Heart left ventricle (tissue), 16 donors: ENCODE measurements at regions not wholly inside any gene's neighbourhood (a gene's known extent, or its start where the extent isn't known, plus 50 kb on each side); places are given as distances from the start of the nearest gene placed in this dataset.

Experiments used
- ATAC-seq, 4 donors: fragments of 200-7000 bp; cut with Tn5 transposase; one replicate each; pipeline ENCODE4 v1.9.1; 2020 to 2022; ENCODE audit warnings: moderate library complexity in 4 of 4, mild to moderate bottlenecking in 3 of 4, moderate number of reproducible peaks in 1 of 4
- DNase-seq, 5 donors: peaks; one replicate each; pipeline ENCODE4 v3.0.0-alpha.2; 2020
- H3K27ac ChIP-seq, 12 donors: fragments of 200-600 bp; sonication (generic) in 4 of 12; one replicate each; pipeline versions ENCODE4 v1.5.0 to v1.8.0; 2016 to 2022; ENCODE audit warnings: mild to moderate bottlenecking in 2 of 12
- H3K27me3 ChIP-seq, 9 donors: fragments of 200-600 bp; sonication (generic) in 2 of 9; one replicate each; pipeline versions ENCODE4 v1.5.1 to v1.8.0; 2016 to 2022; ENCODE audit warnings: mild to moderate bottlenecking in 3 of 9
- H3K36me3 ChIP-seq, 9 donors: fragments of 200-600 bp; sonication (generic) in 2 of 9; one replicate each; pipeline versions ENCODE4 v1.5.0 to v1.8.0; 2018 to 2022; ENCODE audit warnings: mild to moderate bottlenecking in 2 of 9
- H3K4me1 ChIP-seq, 12 donors: fragments of 200-600 bp; sonication (generic) in 4 of 12; one replicate each; pipeline versions ENCODE4 v1.5.0 to v1.8.0; 2016 to 2022; ENCODE audit warnings: mild to moderate bottlenecking in 3 of 12
- H3K4me3 ChIP-seq, 12 donors: fragments of 200-600 bp; sonication (generic) in 4 of 12; one replicate each; pipeline versions ENCODE4 v1.5.0 to v1.8.0; 2017 to 2022; ENCODE audit warnings: mild to moderate bottlenecking in 9 of 12, moderate library complexity in 4 of 12
- H3K9me3 ChIP-seq, 12 donors: fragments of 200-600 bp; sonication (generic) in 4 of 12; one replicate each; pipeline versions ENCODE4 v1.5.0 to v1.8.0; 2016 to 2022; ENCODE audit warnings: mild to moderate bottlenecking in 1 of 12
- CTCF ChIP-seq, 12 donors: fragments of 200-600 bp; sonication (generic) in 4 of 12; IDR thresholded peaks; one replicate each; pipeline versions ENCODE4 v1.5.0 to v1.8.0; 2018 to 2022; ENCODE audit warnings: antibody characterized with exemption in 12 of 12, mild to moderate bottlenecking in 5 of 12
- POLR2A ChIP-seq, 2 donors: fragments of 450-650 bp; IDR thresholded peaks; one replicate each; pipeline ENCODE4 v1.6.1; 2017; ENCODE audit warnings: antibody characterized with exemption in 2 of 2, mild to moderate bottlenecking in 2 of 2, moderate library complexity in 2 of 2
- WGBS, 4 donors: extraction: QIAGEN DNeasy Blood & Tissue Kit in 2 of 4; methylation state at CpG; one replicate each; pipeline versions ENCODE4 v1.1.5 to v1.1.7; 2013 to 2018; 5-methylcytosine and 5-hydroxymethylcytosine counted together
- intact Hi-C, 10 donors: fragments of 100-400 bp; cut with DNase I; formaldehyde crosslinking; loops; one replicate each; pipeline versions ENCODE4 v1.11.1 to v1.14.2; 2022
- donor health status: ischemic (EF 13 %, LVEDD 7.1; RV severe dilation, severe dysfunction).
- donor health status: healthy with polysubstance abuse.
- donor health status: DM: no; HTN: yes; CAD: no.
- donor health status: DM: no; HTN: no; CAD: no.
- donor health status: ischemic (EF 25% LVEDD 6.9; RV normal size, moderate dysfunction).
- donor health status: ischemic (EF 25% LVEDD 5.7; RV mildly dilated, moderate dysfunction).
- donor health status: healthy.
- donor health status: DM: yes; HTN: yes; CAD: no.
- donor health status: ischemic (EF 35%, LVEDD 5.7; RV mildly dilated, moderate dysfunction).
- donor health status: nonischemic (EF 11% LVEDD 7.7; RV severe dilation, severe dysfunction).
- donor health status: DM: yes; HTN: yes; CAD: no.
- donor health status: PGD.
- donor health status: ischemic (EF 29% LVEDD 5.4; RV normal size, mild dysfunction).
- donor health status: nonischemic (EF 23%, LVEDD 6.1; RV moderate dilation, normal function).

DNA sequence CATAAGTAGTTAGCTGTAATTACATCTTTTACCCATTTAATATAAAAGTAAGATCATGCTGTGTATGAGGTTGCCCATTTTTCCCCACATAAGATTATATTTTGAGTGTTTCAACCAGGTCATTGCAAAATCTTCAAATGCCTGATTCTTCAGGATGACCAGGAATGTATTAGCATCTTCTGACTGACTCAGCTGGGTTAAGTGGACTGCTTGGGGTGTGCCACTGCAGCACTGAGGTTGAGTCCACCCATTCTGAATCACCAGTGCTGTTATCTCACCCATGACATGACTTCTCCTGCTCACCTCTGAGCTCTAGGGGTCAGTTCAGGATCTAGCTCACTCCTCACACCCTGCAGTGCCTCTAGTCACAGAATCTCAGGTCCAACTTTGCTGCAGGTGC is 576.7 kb upstream of the ZEB2 start:
- ATAC-seq (peak in 1 of 4 donors; percentile 46), DNase-seq (no peak)
- Histone ChIP-seq H3K4me3 (no peak overlapping the region), H3K27ac (peak overlapping the region in 1 of 12 donors; percentile 67), H3K9me3 (no peaks in the 10 kb centered on the region), H3K4me1 (peaks cover 0 to 25% (median 0%) of the 10 kb centered on the region in 12 donors), H3K36me3 (no peaks in the 10 kb centered on the region), H3K27me3 (no peaks in the 10 kb centered on the region)
- TF ChIP-seq POLR2A (IDR thresholded peaks at IDR 0.05) = no peak
- TF ChIP-seq CTCF (IDR thresholded peaks at IDR 0.05) = no peak
- intact Hi-C loops = no loop called here

DNA sequence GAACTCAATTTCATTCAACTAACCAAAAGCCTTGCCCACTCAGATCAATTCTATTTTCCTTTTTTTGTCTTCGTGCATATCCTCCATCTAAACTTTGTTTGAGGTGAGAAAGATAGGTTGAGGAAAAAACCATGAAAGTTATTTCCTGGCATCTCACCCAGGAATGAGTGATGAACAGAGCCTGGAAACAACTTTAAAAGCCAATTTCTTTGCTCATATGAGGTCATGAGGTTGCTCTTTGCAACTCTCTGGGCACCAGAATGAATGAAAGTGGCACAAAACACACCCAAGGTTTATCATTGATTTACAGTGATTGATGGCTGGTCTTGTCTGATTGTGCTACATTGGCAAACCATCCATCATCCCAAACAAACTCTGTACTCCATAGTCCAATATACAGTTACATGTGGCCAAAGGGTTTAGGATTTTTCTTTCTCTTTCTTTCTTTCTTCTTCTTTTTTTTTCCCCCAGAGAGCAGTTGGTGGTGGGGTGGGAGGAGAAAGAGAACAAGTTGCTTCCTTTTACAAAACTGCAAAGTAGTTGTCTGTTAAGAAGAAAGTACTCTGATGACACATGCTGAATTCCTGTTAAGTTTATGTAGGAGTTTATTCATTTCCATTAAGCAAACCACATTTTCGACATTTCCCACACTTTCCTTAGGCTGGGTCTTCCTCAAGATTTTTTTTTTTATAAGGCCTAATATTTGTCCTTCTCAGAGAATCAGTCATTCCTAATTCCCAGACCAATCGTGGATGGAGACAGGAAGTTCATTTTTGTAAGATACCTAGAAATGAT is 575.9 kb upstream of the ZEB2 start:
- H3K27ac ChIP-seq = peak overlapping the region in 1 of 12 donors; percentile 67

GRCh38 chr2:145094370-145094769 is 574.5 kb upstream of the ZEB2 start:
- no peak for ATAC-seq
- intact Hi-C loops = no loop called here
- TF ChIP-seq CTCF (IDR thresholded peaks at IDR 0.05) (no peak), POLR2A (IDR thresholded peaks at IDR 0.05) (no peak)
- Histone ChIP-seq H3K27me3 (no peaks in the 10 kb centered on the region), H3K9me3 (peaks cover 0 to 17% (median 0%) of the 10 kb centered on the region in 12 donors), H3K36me3 (no peaks in the 10 kb centered on the region), H3K4me3 (no peak overlapping the region), H3K4me1 (peaks cover 0 to 29% (median 0%) of the 10 kb centered on the region in 12 donors), H3K27ac (peak overlapping the region in 1 of 12 donors; percentile 16)
- DNase-seq = no peak

More for the DNA sequence above, 575.9 kb upstream of the ZEB2 start:
- TF ChIP-seq CTCF (IDR thresholded peaks at IDR 0.05) (no peak), POLR2A (IDR thresholded peaks at IDR 0.05) (no peak)
- Histone ChIP-seq H3K27me3 (no peaks in the 10 kb centered on the region), H3K4me1 (peaks cover 0 to 29% (median 0%) of the 10 kb centered on the region in 12 donors), H3K9me3 (peaks cover 0 to 5% (median 0%) of the 10 kb centered on the region in 12 donors), H3K4me3 (no peak overlapping the region), H3K36me3 (no peaks in the 10 kb centered on the region)
- ATAC-seq = no peak
- intact Hi-C loops = no loop called here
- DNase-seq = no peak
- WGBS, 4 donors = 54 to 78% (median 64%) methylated on average over 3 of the region's 3 CpGs

DNA sequence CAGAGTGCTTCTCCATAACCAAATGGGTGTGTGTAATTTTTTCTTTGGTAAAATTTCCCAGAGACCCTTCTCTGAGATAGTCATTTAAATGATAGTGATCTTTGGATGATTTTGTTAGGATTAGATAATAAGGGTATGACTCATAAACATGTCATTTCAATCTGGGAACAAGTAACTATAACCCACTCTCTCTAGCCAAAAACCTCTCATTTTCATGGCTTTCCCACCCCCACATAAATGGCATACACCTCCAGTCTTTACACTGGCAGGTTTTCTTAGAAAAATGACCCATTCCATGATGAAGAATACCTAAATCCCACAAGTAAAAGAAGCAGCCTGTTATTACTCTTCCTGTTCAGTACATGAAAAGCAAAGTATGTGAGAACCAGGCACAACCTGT is 572.0 kb upstream of the ZEB2 start:
- TF ChIP-seq CTCF (IDR thresholded peaks at IDR 0.05) (no peak), POLR2A (IDR thresholded peaks at IDR 0.05) (no peak)
- peaks cover 0 to 17% (median 0%) of the 10 kb centered on the region in 12 donors for H3K9me3 ChIP-seq
- H3K4me1 ChIP-seq = peaks cover 0 to 23% (median 0%) of the 10 kb centered on the region in 12 donors
- H3K27me3 ChIP-seq = no peaks in the 10 kb centered on the region
- H3K27ac ChIP-seq = peak overlapping the region in 6 of 12 donors; percentile 1 to 48 (median 12)
- no peak overlapping the region for H3K4me3 ChIP-seq
- ATAC-seq = no peak
- no peak for DNase-seq
- intact Hi-C loops = no loop called here
- no peaks in the 10 kb centered on the region for H3K36me3 ChIP-seq
